Spinal cord (tissue), 9 donors: ENCODE measurements at regions not wholly inside any gene's neighbourhood (a gene's known extent, or its start where the extent isn't known, plus 50 kb on each side); places are given as distances from the start of the nearest gene placed in this dataset.
A peak's percentile ranks its signal among the peaks of the same experiment; 100 is the strongest.

Source experiments
- DNase-seq, 6 donors: peaks; one replicate each; pipeline versions ENCODE4 v3.0.0 to v3.0.0-alpha.2; 2013 to 2015; ENCODE audit warnings: low spot score in 6 of 6, low read depth in 4 of 6
- H3K27ac ChIP-seq: one replicate; pipeline ENCODE4 v1.5.1; 2013; ENCODE audit warnings: low read depth, low read length, control low read depth
- H3K27me3 ChIP-seq: one replicate; pipeline ENCODE4 v1.6.1; 2013; ENCODE audit warnings: low read length; ENCODE audit not compliant: control insufficient read depth, insufficient read depth
- H3K36me3 ChIP-seq: one replicate; pipeline ENCODE4 v1.6.1; 2013; ENCODE audit warnings: low read length; ENCODE audit not compliant: control insufficient read depth, insufficient read depth
- H3K4me1 ChIP-seq: one replicate; pipeline ENCODE4 v1.6.1; 2013; ENCODE audit warnings: low read length; ENCODE audit not compliant: control insufficient read depth, insufficient read depth
- H3K4me3 ChIP-seq: one replicate; pipeline ENCODE4 v1.5.1; 2013; ENCODE audit warnings: low read depth, low read length, control low read depth
- H3K9me3 ChIP-seq: one replicate; pipeline ENCODE4 v1.6.1; 2013; ENCODE audit warnings: low read length; ENCODE audit not compliant: control insufficient read depth, insufficient read depth
- WGBS: methylation state at CpG from one replicate; pipeline ENCODE4 v1.1.5; 2013; ENCODE audit warnings: missing lambda C conversion rate; ENCODE audit not compliant: insufficient coverage; 5-methylcytosine and 5-hydroxymethylcytosine counted together
- donor health status: healthy.

GRCh38 chr10:129258283-129258923 is 208.6 kb upstream of the MGMT start:
- no peak overlapping the region for H3K4me3 ChIP-seq
- H3K27ac ChIP-seq: no peak overlapping the region
- no peaks in the 10 kb centered on the region for H3K4me1 ChIP-seq
- 80% methylated on average over 1 of the region's 9 CpGs for WGBS
- no peaks in the 10 kb centered on the region for H3K9me3 ChIP-seq
- no peaks in the 10 kb centered on the region for H3K27me3 ChIP-seq
- DNase-seq: peak in 1 of 6 donors; percentile 66
- H3K36me3 ChIP-seq: no peaks in the 10 kb centered on the region

- Histone ChIP-seq H3K9me3 (no peaks in the 10 kb centered on the region), H3K27ac (no peak overlapping the region), H3K36me3 (no peaks in the 10 kb centered on the region), H3K4me1 (no peaks in the 10 kb centered on the region), H3K4me3 (no peak overlapping the region), H3K27me3 (no peaks in the 10 kb centered on the region)
- DNase-seq: no peak
- 100% methylated on average over 1 of the region's 9 CpGs for WGBS
Observed at GRCh38 chr10:129259128-129259815, 207.8 kb upstream of the MGMT start.

GRCh38 chr10:129272176-129272575 is 194.9 kb upstream of the MGMT start:
- peak in 2 of 6 donors; percentile 22 to 53 for DNase-seq
- no peak overlapping the region for H3K27ac ChIP-seq
- H3K36me3 ChIP-seq: no peaks in the 10 kb centered on the region
- 29% methylated on average over 6 of the region's 8 CpGs for WGBS
- H3K4me3 ChIP-seq: no peak overlapping the region
- H3K9me3 ChIP-seq: no peaks in the 10 kb centered on the region
- H3K4me1 ChIP-seq: peaks cover 4% of the 10 kb centered on the region
- H3K27me3 ChIP-seq: no peaks in the 10 kb centered on the region

GRCh38 chr10:129272866-129273650 is 194.0 kb upstream of the MGMT start:
- H3K36me3 ChIP-seq: no peaks in the 10 kb centered on the region
- H3K4me1 ChIP-seq: peaks cover 4% of the 10 kb centered on the region
- H3K27ac ChIP-seq: no peak overlapping the region
- no CpG with 5 or more reads among the region's 5 CpGs for WGBS
- no peak overlapping the region for H3K4me3 ChIP-seq
- H3K9me3 ChIP-seq: no peaks in the 10 kb centered on the region
- DNase-seq: no peak
- peaks cover 2% of the 10 kb centered on the region for H3K27me3 ChIP-seq

- Histone ChIP-seq H3K4me3 (no peak overlapping the region), H3K27me3 (peaks cover 2% of the 10 kb centered on the region), H3K4me1 (peaks cover 4% of the 10 kb centered on the region), H3K27ac (no peak overlapping the region), H3K36me3 (no peaks in the 10 kb centered on the region), H3K9me3 (no peaks in the 10 kb centered on the region)
- no peak for DNase-seq
- WGBS: 78% methylated on average over 7 of the region's 7 CpGs
Observed at GRCh38 chr10:129273860-129274259, 193.2 kb upstream of the MGMT start.

GRCh38 chr10:129274748-129275474 is 192.1 kb upstream of the MGMT start:
- Histone ChIP-seq H3K36me3 (no peaks in the 10 kb centered on the region), H3K9me3 (no peaks in the 10 kb centered on the region), H3K27ac (no peak overlapping the region), H3K4me1 (peaks cover 4% of the 10 kb centered on the region), H3K4me3 (no peak overlapping the region), H3K27me3 (peaks cover 2% of the 10 kb centered on the region)
- WGBS: 79% methylated on average over 8 of the region's 10 CpGs
- DNase-seq: no peak

- Histone ChIP-seq H3K9me3 (no peaks in the 10 kb centered on the region), H3K27ac (no peak overlapping the region), H3K4me3 (no peak overlapping the region), H3K36me3 (no peaks in the 10 kb centered on the region), H3K27me3 (peaks cover 2% of the 10 kb centered on the region), H3K4me1 (peaks cover 4% of the 10 kb centered on the region)
- no peak for DNase-seq
- WGBS: 95% methylated on average over 4 of the region's 9 CpGs
Observed at GRCh38 chr10:129275886-129276285, 191.2 kb upstream of the MGMT start.

- Histone ChIP-seq H3K27ac (no peak overlapping the region), H3K36me3 (no peaks in the 10 kb centered on the region), H3K9me3 (no peaks in the 10 kb centered on the region), H3K27me3 (peaks cover 2% of the 10 kb centered on the region), H3K4me3 (no peak overlapping the region), H3K4me1 (peaks cover 2% of the 10 kb centered on the region)
- WGBS: 89% methylated on average over 13 of the region's 13 CpGs
- DNase-seq: no peak
Observed at GRCh38 chr10:129277084-129277483, 190.0 kb upstream of the MGMT start.

GRCh38 chr10:129277841-129278240 is 189.2 kb upstream of the MGMT start:
- H3K36me3 ChIP-seq: no peaks in the 10 kb centered on the region
- DNase-seq: no peak
- H3K4me1 ChIP-seq: no peaks in the 10 kb centered on the region
- no peak overlapping the region for H3K27ac ChIP-seq
- no peaks in the 10 kb centered on the region for H3K9me3 ChIP-seq
- no peak overlapping the region for H3K4me3 ChIP-seq
- H3K27me3 ChIP-seq: peaks cover 2% of the 10 kb centered on the region
- WGBS: 99% methylated on average over 7 of the region's 16 CpGs
